ENCODE measurements at regions not wholly inside any gene's neighbourhood (a gene's known extent, or its start where the extent isn't known, plus 50 kb on each side); places are given as distances from the start of the nearest gene placed in this dataset.

DNA sequence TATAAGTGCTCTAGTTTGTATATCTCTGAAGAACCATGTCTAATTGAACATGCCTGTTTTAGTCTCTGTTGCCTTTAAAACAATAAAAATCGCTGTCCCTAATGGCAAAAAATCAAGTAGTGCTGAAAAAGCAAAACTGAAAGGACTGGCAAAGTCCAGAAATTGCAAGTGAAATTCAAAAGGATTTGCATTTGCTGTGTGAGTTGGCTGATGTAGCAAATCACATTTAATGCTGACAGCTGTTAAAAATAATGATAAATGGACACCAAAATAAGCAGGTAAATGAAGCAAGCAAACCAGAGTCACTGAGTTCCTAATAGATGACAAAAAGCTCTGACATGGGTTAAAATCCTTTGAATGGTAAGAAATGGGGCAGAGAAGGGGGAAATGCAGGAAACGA is 874.1 kb downstream of the GRM8 start:
- DNase-seq (ENCODE audit: low read depth), result no peak

GRCh38 chr7:126370038-126370668 is 882.6 kb downstream of the GRM8 start:
- no peak for DNase-seq (ENCODE audit: low read depth)

DNA sequence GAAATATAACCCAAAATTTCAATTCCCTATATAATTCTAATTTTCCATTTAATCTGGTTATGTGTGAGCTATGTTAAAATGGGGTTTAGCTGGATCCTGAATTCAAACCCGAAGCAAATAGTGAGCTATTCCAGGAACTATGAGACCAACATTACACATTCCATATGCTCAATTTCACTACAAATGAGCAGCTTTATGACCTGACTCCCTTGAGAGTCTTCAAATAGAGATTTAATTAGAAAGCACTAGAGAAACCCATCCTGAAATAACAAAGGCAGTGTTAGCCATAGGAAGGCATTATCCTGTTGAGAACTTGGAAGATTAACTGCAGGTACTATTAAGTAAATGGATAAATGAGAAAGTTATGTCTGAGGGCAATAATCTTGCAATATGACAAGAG is 890.0 kb downstream of the GRM8 start:
- no peak for DNase-seq (ENCODE audit: low read depth)

DNA sequence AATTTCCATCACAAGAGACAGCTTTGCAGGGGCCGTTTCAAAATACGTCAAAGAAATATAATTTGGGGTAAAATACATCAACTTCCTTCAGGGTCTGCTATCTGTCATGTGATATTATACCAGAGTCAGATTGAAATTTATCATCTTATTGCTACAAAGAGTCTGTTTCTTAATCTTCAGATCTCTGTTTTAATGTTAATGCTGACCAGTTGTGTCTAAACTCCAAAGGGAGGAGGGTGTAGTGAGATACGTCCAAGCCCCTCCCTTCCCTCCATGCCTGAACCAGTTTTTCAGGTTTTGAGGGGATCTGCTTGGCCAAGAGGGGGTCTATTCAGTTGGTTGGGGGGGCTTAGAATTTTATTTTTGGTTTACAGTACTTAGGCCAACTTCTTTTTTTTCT is 891.6 kb downstream of the GRM8 start:
- DNase-seq (ENCODE audit: low read depth), result no peak

DNA sequence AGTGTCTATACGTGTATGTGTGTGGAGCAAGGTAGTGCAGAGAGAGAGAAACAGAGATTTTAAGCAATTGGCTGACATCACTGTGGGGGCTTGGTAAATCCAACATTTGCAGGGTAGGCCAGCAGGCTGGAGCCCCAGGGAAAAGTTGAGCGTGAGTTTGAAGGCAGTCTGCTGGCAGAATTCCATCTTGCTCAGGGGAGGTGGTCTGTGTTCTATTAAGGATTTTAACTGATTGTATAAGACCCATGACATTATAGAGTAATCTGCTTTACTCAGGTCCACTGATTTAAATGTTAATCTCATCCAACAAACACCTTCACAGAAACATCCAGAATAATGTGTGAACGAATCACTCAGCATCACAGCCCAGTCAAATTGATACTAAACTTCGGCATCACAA is 912.9 kb downstream of the GRM8 start:
- no peak for DNase-seq (ENCODE audit: low read depth)

GRCh38 chr7:126305671-126306070 is 947.1 kb downstream of the GRM8 start:
- no peak for DNase-seq (ENCODE audit: low read depth)

- no peak for DNase-seq (ENCODE audit: low read depth)
These were observed 948.8 kb downstream of the GRM8 start for GRCh38 chr7:126303926-126304325.

DNA sequence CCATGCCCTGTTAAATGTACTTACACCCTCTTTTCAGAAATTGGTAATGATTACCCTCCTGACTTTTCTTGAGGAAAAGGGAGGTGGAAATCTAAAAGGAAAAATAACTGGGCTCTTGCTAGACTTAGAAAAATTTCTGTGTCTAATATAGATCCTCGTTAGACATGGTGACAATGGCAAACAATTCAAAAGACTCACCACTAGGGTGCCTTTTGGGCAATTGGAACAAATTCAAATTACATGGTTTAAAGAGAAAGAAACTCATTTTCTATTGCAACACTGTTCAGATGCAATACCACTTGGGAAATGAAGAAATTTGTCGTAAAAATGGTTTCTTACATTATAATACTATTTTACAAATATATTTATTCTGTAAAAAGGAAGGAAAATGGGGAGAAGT is 950.1 kb downstream of the GRM8 start:
- no peak for DNase-seq (ENCODE audit: low read depth)

DNA sequence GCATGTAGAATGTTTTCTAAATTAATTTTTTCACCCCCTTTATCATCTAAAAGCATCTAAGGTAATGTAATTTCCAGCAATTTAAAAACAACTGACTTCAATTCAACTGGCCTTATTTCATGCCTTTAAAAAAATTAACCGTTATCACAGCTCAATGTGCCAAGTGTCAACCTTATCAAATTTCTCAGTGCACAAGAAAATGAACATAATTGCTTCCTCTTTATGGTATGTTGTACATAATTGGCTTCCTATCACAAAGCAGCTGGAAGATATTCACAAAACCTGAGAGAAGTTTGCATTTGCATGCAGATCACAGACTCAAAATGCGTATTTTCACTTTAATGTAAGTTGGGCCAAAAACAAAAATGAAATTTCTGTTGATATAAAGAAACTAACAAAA is 966.4 kb downstream of the GRM8 start:
- DNase-seq (ENCODE audit: low read depth), result no peak

DNA sequence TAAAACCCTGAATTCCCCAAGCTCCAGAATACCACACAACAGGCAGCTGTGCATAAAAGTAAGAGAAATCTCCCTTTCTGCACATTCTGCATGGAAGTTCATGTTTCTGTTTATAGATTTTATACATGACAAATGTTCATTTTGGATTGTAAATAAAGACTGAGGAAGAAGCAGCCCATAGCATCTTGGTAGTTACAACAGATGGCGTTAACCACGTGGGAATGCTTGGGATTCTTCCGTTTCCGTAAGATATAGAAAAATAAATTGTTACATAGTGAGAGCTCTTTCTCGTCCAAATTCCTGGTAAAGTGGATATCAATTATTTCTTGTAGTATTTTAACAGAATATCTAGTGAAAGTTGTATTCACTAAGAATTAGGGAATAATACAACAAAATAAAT is 1016.5 kb downstream of the GRM8 start:
- no peak for DNase-seq (ENCODE audit: low read depth)

DNA sequence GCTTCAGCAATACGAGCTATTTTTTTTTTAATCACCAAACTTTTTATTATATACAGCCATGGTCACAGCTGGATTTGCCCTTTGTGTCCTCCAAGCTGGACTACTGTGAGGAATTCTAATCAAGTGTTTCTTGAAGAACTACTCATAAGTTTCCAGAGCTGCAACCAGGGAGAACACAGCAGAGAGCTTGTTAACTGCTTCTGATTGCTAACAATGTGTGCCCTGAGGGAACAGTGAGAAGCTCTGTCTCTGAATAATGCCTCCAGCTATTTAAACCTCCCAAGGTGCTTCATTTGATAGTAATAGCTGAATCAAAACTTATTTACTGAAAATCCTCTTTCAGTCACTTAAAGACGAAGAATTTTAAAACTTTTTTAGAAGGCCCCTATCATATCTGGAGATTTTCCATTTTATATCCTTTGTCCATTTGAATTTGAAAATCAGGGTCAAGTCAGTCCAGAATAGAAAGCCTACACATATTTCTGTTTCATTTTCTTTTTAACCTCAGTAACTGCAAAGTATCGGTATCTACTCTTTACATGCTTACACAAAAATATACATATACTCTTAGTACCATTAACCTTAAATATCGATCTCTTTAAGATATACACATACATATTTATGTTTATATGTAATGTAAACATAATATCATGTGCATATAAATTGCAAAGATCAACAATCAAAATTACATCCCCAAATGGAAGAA is 1024.2 kb downstream of the GRM8 start:
- no peak for DNase-seq (ENCODE audit: low read depth)

GRCh38 chr7:126227643-126228042 is 1025.1 kb downstream of the GRM8 start:
- DNase-seq (ENCODE audit: low read depth), result no peak

DNA sequence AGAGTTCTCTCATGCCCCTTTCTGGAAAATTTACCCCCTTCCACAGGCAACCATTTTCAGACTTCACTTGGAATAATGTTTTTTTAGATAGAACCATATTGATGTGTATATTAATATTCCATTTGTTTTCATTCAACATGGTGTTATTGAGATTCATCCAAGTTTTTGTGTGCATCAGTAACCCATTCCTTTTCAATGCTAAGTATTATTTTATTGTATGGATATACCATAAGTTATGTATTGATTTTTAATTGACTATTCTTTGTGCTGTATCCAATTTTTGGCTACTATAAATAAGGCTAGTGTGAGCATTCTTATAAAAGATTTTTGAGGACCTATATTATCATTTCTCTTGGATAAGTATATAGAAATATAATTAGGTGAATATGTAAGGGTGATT is 1025.7 kb downstream of the GRM8 start:
- no peak for DNase-seq (ENCODE audit: low read depth)

DNA sequence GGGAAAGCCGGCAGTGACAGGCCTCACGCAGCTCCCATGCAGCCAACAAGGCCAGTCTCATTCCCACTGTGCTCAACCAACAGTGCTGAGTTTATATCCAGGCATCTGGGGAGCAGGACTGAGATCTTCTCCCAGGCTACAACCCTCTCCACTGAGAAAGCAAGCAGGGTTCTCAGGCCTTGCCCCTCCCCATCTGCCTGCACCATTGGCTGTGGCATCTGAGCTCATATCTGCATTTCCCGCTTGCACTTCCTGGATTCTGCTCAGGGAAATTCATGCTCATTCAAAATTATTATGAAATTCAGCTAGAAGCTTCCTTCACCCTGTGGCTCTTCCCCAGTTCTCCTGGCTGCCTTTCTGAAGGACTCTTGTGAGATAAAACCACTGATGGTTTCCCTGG is 1029.0 kb downstream of the GRM8 start:
- DNase-seq (ENCODE audit: low read depth), result no peak

- no peak for DNase-seq (ENCODE audit: low read depth)
These were observed 1030.0 kb downstream of the GRM8 start for GRCh38 chr7:126222782-126223181.

DNA sequence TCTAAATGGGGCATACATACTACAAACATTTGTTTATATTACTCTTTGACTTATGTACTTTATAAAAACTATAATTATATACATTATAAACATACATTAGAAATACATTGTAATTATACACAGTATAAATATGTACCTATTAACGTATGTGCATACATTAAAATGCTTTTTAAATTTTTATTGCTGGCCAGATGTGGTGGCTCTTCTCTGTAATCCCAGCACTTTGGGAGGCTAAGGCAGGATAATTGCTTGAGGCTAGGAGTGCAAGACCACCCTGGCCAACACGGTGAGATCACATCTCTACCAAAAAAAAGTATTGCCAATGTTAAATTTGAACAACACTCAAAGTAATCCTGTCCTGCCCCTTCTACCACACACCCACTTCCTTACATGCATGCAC is 1037.0 kb downstream of the GRM8 start:
- DNase-seq (ENCODE audit: low read depth), result no peak

- no peak for DNase-seq (ENCODE audit: low read depth)
These were observed 1038.9 kb downstream of the GRM8 start for GRCh38 chr7:126213876-126214275.

DNA sequence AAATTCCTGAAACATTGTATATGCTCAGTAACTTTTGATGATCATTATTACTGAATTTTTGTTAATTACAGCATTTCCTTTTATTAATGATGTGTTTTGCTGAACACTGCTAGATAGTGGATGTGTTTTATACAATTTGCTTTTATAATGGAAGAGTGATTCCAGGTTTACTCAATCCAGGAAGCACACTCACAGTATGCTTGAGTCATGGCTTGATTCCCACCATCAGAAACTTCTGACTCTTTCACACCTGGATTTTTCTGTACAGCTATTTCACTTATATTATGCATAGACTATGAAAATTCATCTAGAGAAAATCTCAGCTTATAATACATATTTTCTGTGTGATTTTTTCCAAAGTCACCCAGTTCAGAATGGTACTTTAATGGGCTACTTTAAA is 1040.9 kb downstream of the GRM8 start:
- no peak for DNase-seq (ENCODE audit: low read depth)

- no peak for DNase-seq (ENCODE audit: low read depth)
These were observed 1042.0 kb downstream of the GRM8 start for GRCh38 chr7:126210707-126211106.

- DNase-seq (ENCODE audit: low read depth), result no peak
These were observed 1049.6 kb downstream of the GRM8 start for GRCh38 chr7:126203185-126203584.

- DNase-seq (ENCODE audit: low read depth), result no peak
These were observed 1050.6 kb downstream of the GRM8 start for GRCh38 chr7:126202177-126202576.

- DNase-seq (ENCODE audit: low read depth), result no peak
These were observed 1066.7 kb downstream of the GRM8 start for GRCh38 chr7:126185959-126186580.

- no peak for DNase-seq (ENCODE audit: low read depth)
These were observed 1072.8 kb downstream of the GRM8 start for GRCh38 chr7:126179916-126180315.

GRCh38 chr7:126178865-126179264 is 1073.9 kb downstream of the GRM8 start:
- DNase-seq (ENCODE audit: low read depth), result no peak
